ENCODE measurements at regions not wholly inside any gene's neighbourhood (a gene's known extent, or its start where the extent isn't known, plus 50 kb on each side); places are given as distances from the start of the nearest gene placed in this dataset.

- no peak overlapping the region for H3K4me3 Mint-ChIP-seq (ENCODE audit: unreplicated experiment)
- H3K27me3 Mint-ChIP-seq (ENCODE audit: unreplicated experiment), result peaks cover 2% of the 10 kb centered on the region
- no peak for TF ChIP-seq CTCF (IDR thresholded peaks at IDR 0.05)
- no peaks in the 10 kb centered on the region for H3K4me1 Mint-ChIP-seq (ENCODE audit: unreplicated experiment)
- DNase-seq (ENCODE audit: extremely low spot score, unreplicated experiment), result no peak
- no peak overlapping the region for H3K27ac Mint-ChIP-seq (ENCODE audit: unreplicated experiment)
- no peaks in the 10 kb centered on the region for H3K36me3 Mint-ChIP-seq (ENCODE audit: unreplicated experiment)
- H3K9me3 Mint-ChIP-seq (ENCODE audit: unreplicated experiment), result no peaks in the 10 kb centered on the region
These were observed 748.9 kb upstream of the NXPH2 start for GRCh38 chr2:139529080-139529479.

GRCh38 chr2:139526781-139527180 is 746.6 kb upstream of the NXPH2 start:
- no peak for TF ChIP-seq CTCF (IDR thresholded peaks at IDR 0.05)
- H3K4me1 Mint-ChIP-seq (ENCODE audit: unreplicated experiment), result no peaks in the 10 kb centered on the region
- no peaks in the 10 kb centered on the region for H3K36me3 Mint-ChIP-seq (ENCODE audit: unreplicated experiment)
- no peak overlapping the region for H3K4me3 Mint-ChIP-seq (ENCODE audit: unreplicated experiment)
- no peaks in the 10 kb centered on the region for H3K9me3 Mint-ChIP-seq (ENCODE audit: unreplicated experiment)
- H3K27ac Mint-ChIP-seq (ENCODE audit: unreplicated experiment), result no peak overlapping the region
- H3K27me3 Mint-ChIP-seq (ENCODE audit: unreplicated experiment), result peaks cover 2% of the 10 kb centered on the region
- no peak for DNase-seq (ENCODE audit: extremely low spot score, unreplicated experiment)

- H3K9me3 Mint-ChIP-seq (ENCODE audit: unreplicated experiment), result no peaks in the 10 kb centered on the region
- no peak overlapping the region for H3K4me3 Mint-ChIP-seq (ENCODE audit: unreplicated experiment)
- no peaks in the 10 kb centered on the region for H3K27me3 Mint-ChIP-seq (ENCODE audit: unreplicated experiment)
- no peak overlapping the region for H3K27ac Mint-ChIP-seq (ENCODE audit: unreplicated experiment)
- DNase-seq (ENCODE audit: extremely low spot score, unreplicated experiment), result no peak
- no peaks in the 10 kb centered on the region for H3K4me1 Mint-ChIP-seq (ENCODE audit: unreplicated experiment)
- H3K36me3 Mint-ChIP-seq (ENCODE audit: unreplicated experiment), result no peaks in the 10 kb centered on the region
- no peak for TF ChIP-seq CTCF (IDR thresholded peaks at IDR 0.05)
These were observed 738.1 kb upstream of the NXPH2 start for GRCh38 chr2:139518321-139518720.

- no peaks in the 10 kb centered on the region for H3K4me1 Mint-ChIP-seq (ENCODE audit: unreplicated experiment)
- no peak for TF ChIP-seq CTCF (IDR thresholded peaks at IDR 0.05)
- H3K9me3 Mint-ChIP-seq (ENCODE audit: unreplicated experiment), result no peaks in the 10 kb centered on the region
- H3K36me3 Mint-ChIP-seq (ENCODE audit: unreplicated experiment), result no peaks in the 10 kb centered on the region
- no peaks in the 10 kb centered on the region for H3K27me3 Mint-ChIP-seq (ENCODE audit: unreplicated experiment)
- no peak overlapping the region for H3K27ac Mint-ChIP-seq (ENCODE audit: unreplicated experiment)
- DNase-seq (ENCODE audit: extremely low spot score, unreplicated experiment), result no peak
- H3K4me3 Mint-ChIP-seq (ENCODE audit: unreplicated experiment), result no peak overlapping the region
These were observed 734.8 kb upstream of the NXPH2 start for GRCh38 chr2:139514951-139515350.

GRCh38 chr2:139495851-139496250 is 715.7 kb upstream of the NXPH2 start:
- TF ChIP-seq CTCF (IDR thresholded peaks at IDR 0.05), result no peak
- H3K9me3 Mint-ChIP-seq (ENCODE audit: unreplicated experiment), result peaks cover 23% of the 10 kb centered on the region
- H3K36me3 Mint-ChIP-seq (ENCODE audit: unreplicated experiment), result no peaks in the 10 kb centered on the region
- DNase-seq (ENCODE audit: extremely low spot score, unreplicated experiment), result no peak
- H3K27me3 Mint-ChIP-seq (ENCODE audit: unreplicated experiment), result peaks cover 2% of the 10 kb centered on the region
- H3K4me3 Mint-ChIP-seq (ENCODE audit: unreplicated experiment), result no peak overlapping the region
- no peak overlapping the region for H3K27ac Mint-ChIP-seq (ENCODE audit: unreplicated experiment)
- H3K4me1 Mint-ChIP-seq (ENCODE audit: unreplicated experiment), result no peaks in the 10 kb centered on the region
